ENCODE measurements at regions not wholly inside any gene's neighbourhood (a gene's known extent, or its start where the extent isn't known, plus 50 kb on each side); places are given as distances from the start of the nearest gene placed in this dataset.

DNA sequence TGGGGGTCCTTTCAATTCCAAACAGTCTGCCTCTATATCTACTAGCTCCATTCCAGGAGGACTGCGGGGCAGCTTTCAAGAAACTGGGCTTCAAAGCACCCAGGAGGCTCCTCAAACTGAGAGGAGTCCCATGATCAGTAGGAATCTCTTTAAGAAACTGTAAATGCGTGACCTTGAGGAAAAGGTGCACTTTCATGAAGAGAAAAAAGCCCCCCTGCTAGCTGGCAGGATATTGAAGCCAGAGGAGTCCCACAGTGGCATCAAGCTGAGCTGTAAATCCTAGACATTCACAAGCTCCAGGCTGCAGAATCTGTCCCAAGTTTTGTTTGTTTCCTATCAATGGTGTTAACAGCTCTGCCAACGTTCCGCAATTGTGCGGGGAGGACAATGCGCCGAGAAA, 790.1 kb downstream of the SLC4A3 start:
- H4K20me1 ChIP-seq (ENCODE audit: insufficient read depth, poor library complexity, severe bottlenecking): no peaks in the 10 kb centered on the region
- TF ChIP-seq, protein P1, sequence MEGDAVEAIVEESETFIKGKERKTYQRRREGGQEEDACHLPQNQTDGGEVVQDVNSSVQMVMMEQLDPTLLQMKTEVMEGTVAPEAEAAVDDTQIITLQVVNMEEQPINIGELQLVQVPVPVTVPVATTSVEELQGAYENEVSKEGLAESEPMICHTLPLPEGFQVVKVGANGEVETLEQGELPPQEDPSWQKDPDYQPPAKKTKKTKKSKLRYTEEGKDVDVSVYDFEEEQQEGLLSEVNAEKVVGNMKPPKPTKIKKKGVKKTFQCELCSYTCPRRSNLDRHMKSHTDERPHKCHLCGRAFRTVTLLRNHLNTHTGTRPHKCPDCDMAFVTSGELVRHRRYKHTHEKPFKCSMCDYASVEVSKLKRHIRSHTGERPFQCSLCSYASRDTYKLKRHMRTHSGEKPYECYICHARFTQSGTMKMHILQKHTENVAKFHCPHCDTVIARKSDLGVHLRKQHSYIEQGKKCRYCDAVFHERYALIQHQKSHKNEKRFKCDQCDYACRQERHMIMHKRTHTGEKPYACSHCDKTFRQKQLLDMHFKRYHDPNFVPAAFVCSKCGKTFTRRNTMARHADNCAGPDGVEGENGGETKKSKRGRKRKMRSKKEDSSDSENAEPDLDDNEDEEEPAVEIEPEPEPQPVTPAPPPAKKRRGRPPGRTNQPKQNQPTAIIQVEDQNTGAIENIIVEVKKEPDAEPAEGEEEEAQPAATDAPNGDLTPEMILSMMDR (IDR thresholded peaks at IDR 0.05; ENCODE audit: poor library complexity): no peak
- TF ChIP-seq EZH2phosphoT487 (IDR thresholded peaks at IDR 0.05; ENCODE audit: low read depth, severe bottlenecking, unreplicated experiment) (no peak), EZH2 (IDR thresholded peaks at IDR 0.05; ENCODE audit: borderline replicate concordance) (no peak)
- no peak overlapping the region for H3K4me3 ChIP-seq
- H3K79me2 ChIP-seq: no peaks in the 10 kb centered on the region
- no peak overlapping the region for H3K27ac ChIP-seq
- no peak for DNase-seq (ENCODE audit: low spot score)
- H3K36me3 ChIP-seq (replicated peaks; ENCODE audit: insufficient read depth, low read depth): no peaks in the 10 kb centered on the region
- H3K9me2 ChIP-seq (replicated peaks; ENCODE audit: insufficient read depth): no peaks in the 10 kb centered on the region
- no peaks in the 10 kb centered on the region for H3K4me1 ChIP-seq (ENCODE audit: insufficient read depth)
- no peaks in the 10 kb centered on the region for H3K27me3 ChIP-seq
- WGBS (ENCODE audit: low lambda C conversion rate, missing lambda C conversion rate): 28% methylated on average over 7 of the region's 7 CpGs
- H3K9me3 ChIP-seq (ENCODE audit: low read depth): no peaks in the 10 kb centered on the region
- no peak overlapping the region for H2AFZ ChIP-seq
- no peak overlapping the region for H3K4me2 ChIP-seq

DNA sequence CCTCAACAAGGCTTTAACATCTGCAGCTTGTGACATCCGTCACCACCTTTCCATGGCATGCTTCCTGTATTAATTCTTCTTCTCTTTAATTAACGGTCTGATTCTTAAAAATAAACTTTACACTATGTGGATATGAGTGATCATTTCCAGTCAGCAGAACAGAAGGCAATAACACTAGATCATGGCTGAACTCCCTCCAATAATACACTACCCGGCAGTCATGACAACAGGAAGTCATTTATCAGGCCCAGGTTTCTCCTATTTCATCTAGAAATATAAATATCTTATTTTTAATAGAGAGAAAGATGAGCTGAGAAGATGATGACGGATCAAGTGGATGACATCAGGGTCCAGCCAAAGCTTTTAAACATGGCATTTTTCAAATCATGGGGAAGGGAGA, 792.2 kb downstream of the SLC4A3 start:
- TF ChIP-seq EZH2 (IDR thresholded peaks at IDR 0.05; ENCODE audit: borderline replicate concordance): no peak
- TF ChIP-seq, protein P1 (IDR thresholded peaks at IDR 0.05; ENCODE audit: poor library complexity): no peak
- TF ChIP-seq EZH2phosphoT487 (IDR thresholded peaks at IDR 0.05; ENCODE audit: low read depth, severe bottlenecking, unreplicated experiment): no peak
- no peaks in the 10 kb centered on the region for H3K79me2 ChIP-seq
- no peaks in the 10 kb centered on the region for H3K9me3 ChIP-seq (ENCODE audit: low read depth)
- no peaks in the 10 kb centered on the region for H3K36me3 ChIP-seq (replicated peaks; ENCODE audit: insufficient read depth, low read depth)
- no peaks in the 10 kb centered on the region for H3K9me2 ChIP-seq (replicated peaks; ENCODE audit: insufficient read depth)
- no peaks in the 10 kb centered on the region for H4K20me1 ChIP-seq (ENCODE audit: insufficient read depth, poor library complexity, severe bottlenecking)
- H3K4me1 ChIP-seq (ENCODE audit: insufficient read depth): no peaks in the 10 kb centered on the region
- H3K27me3 ChIP-seq: no peaks in the 10 kb centered on the region
- H3K4me3 ChIP-seq: no peak overlapping the region
- no peak overlapping the region for H3K27ac ChIP-seq
- no peak overlapping the region for H3K4me2 ChIP-seq
- DNase-seq (ENCODE audit: low spot score): no peak
- H2AFZ ChIP-seq: no peak overlapping the region
- WGBS (ENCODE audit: low lambda C conversion rate, missing lambda C conversion rate): 71% methylated on average over 4 of the region's 4 CpGs

DNA sequence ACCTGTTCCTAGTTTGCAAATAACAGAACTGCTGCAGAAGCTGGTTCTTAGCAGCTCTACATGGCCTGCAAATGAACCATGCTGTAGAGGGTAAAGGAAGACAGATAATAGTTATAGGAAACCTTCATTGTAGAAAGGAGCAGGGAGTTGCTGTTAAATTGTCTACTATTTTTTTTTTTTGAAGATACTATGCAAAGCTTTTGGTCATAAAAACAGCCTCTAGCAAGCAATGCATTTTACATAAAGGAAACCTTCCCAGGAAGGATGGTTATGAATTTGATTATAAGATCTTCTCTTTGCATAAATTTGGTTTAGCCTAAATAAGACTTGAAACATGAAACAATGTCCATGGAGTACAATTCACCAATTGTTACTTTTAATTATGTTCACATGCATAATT, 793.4 kb downstream of the SLC4A3 start:
- DNase-seq (ENCODE audit: low spot score): no peak
- Histone ChIP-seq H3K4me1 (ENCODE audit: insufficient read depth) (no peaks in the 10 kb centered on the region), H3K27ac (no peak overlapping the region), H3K4me2 (no peak overlapping the region), H3K9me3 (ENCODE audit: low read depth) (no peaks in the 10 kb centered on the region), H3K36me3 (replicated peaks; ENCODE audit: insufficient read depth, low read depth) (no peaks in the 10 kb centered on the region), H3K27me3 (no peaks in the 10 kb centered on the region), H4K20me1 (ENCODE audit: insufficient read depth, poor library complexity, severe bottlenecking) (no peaks in the 10 kb centered on the region), H3K9me2 (replicated peaks; ENCODE audit: insufficient read depth) (no peaks in the 10 kb centered on the region), H2AFZ (no peak overlapping the region), H3K79me2 (no peaks in the 10 kb centered on the region), H3K4me3 (no peak overlapping the region)
- TF ChIP-seq, protein P1 (IDR thresholded peaks at IDR 0.05; ENCODE audit: poor library complexity): no peak
- TF ChIP-seq EZH2phosphoT487 (IDR thresholded peaks at IDR 0.05; ENCODE audit: low read depth, severe bottlenecking, unreplicated experiment) (no peak), EZH2 (IDR thresholded peaks at IDR 0.05; ENCODE audit: borderline replicate concordance) (no peak)

DNA sequence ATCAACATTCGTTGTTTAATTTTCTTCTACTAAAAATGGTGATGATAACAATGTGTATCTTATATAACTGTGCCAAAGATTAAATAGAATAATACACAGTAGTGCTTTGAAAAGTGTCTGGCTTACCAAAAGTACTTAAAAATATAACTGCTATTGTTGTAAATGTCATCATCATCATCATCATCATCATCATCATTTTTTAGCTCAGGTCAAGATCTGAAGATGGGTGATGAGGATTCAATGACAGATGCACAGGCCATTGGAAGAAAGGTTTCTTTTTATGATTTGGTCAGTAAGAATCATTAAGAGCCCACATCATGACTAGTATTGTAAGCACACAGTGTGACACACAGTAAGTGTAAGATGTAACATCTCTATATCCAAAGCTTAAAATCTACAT, 795.2 kb downstream of the SLC4A3 start:
- DNase-seq (ENCODE audit: low spot score): no peak
- Histone ChIP-seq H3K79me2 (no peaks in the 10 kb centered on the region), H3K9me3 (ENCODE audit: low read depth) (no peaks in the 10 kb centered on the region), H3K9me2 (replicated peaks; ENCODE audit: insufficient read depth) (no peaks in the 10 kb centered on the region), H3K27ac (no peak overlapping the region), H3K4me3 (no peak overlapping the region), H3K4me2 (no peak overlapping the region), H3K36me3 (replicated peaks; ENCODE audit: insufficient read depth, low read depth) (no peaks in the 10 kb centered on the region), H2AFZ (no peak overlapping the region), H4K20me1 (ENCODE audit: insufficient read depth, poor library complexity, severe bottlenecking) (no peaks in the 10 kb centered on the region), H3K27me3 (no peaks in the 10 kb centered on the region), H3K4me1 (ENCODE audit: insufficient read depth) (no peaks in the 10 kb centered on the region)
- TF ChIP-seq, protein P1 (IDR thresholded peaks at IDR 0.05; ENCODE audit: poor library complexity): no peak
- TF ChIP-seq EZH2 (IDR thresholded peaks at IDR 0.05; ENCODE audit: borderline replicate concordance) (no peak), EZH2phosphoT487 (IDR thresholded peaks at IDR 0.05; ENCODE audit: low read depth, severe bottlenecking, unreplicated experiment) (no peak)
- WGBS (ENCODE audit: low lambda C conversion rate, missing lambda C conversion rate): 85% methylated on average over 1 of the region's 1 CpG

Data from hepatocyte (in vitro differentiated cells).